ENCODE measurements at regions not wholly inside any gene's neighbourhood (a gene's known extent, or its start where the extent isn't known, plus 50 kb on each side); places are given as distances from the start of the nearest gene placed in this dataset.

GRCh38 chr9:21565155-21565554 is 83.0 kb upstream of the IFNE start:
- DNase-seq = no peak

DNA sequence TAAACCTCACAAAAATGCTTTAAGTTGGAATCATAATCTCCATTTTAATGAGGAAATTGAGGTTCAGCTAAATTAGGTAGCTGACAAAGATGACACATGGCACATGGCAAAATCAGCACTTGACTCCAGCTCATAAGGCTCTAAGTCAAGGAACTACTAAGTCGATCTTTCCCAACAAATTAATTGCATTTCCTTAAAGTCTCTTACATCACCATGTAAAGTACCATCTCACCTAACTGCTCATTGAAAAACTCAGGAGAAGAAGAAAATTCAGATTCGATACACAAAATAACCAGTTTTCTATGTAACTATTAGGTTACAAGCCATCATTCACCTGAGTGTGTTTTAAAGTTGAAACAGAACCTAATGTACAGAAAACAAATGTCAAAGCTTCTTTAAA is 85.8 kb upstream of the IFNE start:
- DNase-seq = no peak

DNA sequence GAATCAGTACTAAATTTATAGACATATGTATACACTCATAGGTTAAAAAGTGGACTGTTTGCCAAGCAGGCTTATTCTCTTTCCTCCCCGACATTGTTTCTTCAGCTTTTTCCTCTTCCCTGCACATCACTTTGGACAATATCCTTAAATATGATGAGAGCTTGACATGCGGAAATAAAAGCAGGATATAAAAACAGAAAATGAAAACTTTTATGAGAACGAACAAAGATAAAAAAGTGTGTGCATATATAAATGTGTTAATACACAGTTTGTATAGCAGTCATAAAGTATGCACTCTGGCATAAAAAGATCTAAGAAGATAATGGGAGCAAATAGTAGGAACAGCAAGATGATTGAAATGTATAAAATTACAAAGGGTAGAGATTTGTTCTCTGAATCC is 86.4 kb upstream of the IFNE start:
- no peak for DNase-seq

GRCh38 chr9:21569721-21570120 is 87.6 kb upstream of the IFNE start:
- DNase-seq = no peak

DNA sequence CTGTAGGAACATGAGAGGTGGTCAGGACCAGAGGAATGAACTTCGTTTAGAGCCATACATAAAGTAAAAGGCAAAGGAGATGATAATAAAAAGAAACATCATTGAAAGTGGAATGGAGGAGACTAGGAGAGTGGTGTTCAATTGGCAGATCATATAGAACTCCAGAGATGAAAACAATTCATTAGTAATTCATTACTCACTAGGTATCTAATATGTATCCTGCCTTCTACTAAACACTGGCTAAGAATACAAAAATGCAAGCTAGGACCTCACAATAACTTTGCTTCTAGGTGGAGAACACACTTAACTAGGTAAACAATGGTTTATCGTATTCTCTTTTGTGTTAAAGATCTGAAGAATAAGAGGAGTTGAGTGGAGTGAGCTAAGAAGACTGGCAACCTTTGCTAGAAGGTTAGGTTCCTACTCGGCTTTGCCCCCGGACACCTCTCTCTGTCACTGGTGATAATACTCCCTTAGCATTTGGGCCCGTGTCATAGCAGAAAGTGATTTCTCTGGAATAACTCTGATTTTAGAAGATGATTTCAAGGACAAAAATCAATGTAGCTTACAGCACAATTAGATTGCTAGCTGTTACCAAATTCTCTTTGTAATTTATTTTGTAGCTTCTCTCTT is 88.6 kb upstream of the IFNE start:
- DNase-seq = no peak

- DNase-seq = no peak
Observed at GRCh38 chr9:21574261-21574660, 92.1 kb upstream of the IFNE start.

DNA sequence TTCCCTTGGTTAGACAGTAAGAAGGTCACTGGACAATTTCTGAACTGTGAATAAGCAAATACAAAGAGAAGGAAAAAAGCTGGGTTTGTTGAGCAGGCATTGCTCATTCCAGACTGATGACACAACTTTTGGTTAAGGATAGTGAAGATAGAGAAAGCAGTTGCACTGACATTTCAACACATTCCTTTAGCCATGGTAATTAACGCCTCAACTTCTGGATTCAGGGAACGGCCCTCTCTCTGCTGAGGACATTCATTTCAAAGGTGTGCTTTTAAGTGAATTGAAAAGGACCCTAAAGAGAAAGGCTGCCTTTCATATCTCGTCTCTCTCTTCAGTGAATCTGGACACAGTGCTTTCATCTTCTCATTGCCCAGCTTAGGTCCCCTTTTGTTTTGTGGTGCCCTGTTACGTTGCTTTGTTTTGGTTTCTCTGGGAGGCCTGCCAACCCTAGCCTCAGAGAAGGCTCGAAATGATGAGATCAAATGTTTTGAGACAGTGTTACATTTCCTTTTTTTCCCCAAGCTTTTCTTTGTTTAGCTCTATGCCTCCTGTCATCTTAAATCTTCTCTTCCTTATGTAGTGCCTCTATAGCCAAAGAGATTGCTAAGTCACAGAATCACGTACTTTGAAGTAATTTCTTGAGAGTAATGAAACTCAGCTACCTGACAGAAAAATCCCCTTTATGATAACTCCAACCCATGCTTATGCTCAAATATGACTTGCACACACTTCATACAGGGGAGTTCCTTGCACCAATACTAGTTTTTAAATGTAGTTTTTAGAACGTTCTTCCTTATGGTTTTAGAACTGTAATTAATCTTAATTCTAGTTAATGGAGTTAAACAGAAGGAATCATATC is 94.4 kb upstream of the IFNE start:
- DNase-seq = no peak

DNA sequence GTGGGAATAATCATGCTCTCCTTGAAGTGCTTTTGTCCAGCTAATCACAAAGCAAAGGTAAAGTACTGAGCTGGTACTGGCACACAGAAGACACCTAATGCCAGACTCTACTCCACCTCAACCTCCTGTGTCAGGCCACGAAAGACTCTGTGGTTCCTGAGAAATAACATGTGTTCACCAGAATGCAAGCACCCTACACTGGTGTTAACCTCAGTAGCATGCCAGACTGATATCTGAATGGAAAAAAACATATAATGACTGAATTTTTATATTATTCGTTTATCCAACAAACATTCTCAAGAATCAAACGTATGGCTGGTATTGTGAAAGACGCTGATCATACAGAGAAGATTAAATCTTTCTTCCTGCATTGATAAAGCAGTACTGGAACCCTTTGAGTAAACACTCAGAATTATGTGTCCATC is 97.1 kb upstream of the IFNE start:
- no peak for DNase-seq

DNA sequence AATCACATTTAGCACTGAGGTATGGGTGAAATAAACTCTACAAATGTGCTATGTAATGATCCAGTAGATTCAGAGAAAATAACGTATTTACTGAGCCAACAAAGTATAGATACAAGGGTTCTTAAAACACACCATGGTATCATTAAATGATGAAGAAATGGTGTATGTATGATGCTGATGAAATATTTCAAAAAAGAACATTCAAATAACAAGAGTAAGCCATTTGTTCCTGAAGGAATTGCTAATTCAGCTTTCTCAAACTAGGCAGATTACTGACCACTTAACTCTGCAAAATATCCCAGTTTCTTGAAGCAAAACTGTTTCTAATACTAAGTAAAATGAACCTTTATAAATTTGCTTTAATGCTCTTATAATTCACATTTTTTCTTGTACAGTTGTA is 97.6 kb upstream of the IFNE start:
- DNase-seq = no peak

DNA sequence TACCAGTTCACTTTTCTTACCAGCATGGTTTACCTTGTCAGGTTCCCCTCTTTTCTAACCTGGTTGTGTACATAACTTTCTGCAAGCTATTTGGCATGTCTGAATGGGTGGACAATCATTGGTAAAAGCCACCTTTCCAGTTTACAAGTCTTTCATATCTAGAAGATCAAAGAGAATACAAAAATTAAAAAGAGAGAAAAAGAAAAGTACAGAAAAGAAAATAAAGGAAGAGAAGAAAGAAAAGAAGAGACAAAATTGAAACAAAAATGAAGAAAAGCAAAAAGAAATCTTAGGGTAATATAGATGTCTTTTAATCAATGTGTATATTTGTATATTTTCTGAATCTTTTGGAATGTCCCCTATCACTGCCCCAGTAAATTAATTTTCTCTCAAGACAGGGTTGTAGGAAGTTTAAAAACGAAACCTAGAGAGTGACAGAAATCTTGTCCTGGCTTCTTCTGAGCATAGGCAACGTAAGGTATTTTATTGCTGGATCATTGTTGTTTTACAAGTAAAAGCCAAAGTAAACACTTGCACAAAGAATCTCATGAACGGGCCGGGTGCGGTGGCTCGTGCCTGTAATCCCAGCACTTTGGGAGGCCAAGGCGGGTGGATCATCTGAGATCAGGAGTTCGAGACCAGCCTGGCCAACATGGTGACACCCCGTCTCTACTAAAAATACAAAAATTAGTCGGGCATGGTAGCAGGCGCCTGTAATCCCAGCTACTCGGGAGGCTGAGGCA is 98.7 kb upstream of the IFNE start:
- DNase-seq = no peak

DNA sequence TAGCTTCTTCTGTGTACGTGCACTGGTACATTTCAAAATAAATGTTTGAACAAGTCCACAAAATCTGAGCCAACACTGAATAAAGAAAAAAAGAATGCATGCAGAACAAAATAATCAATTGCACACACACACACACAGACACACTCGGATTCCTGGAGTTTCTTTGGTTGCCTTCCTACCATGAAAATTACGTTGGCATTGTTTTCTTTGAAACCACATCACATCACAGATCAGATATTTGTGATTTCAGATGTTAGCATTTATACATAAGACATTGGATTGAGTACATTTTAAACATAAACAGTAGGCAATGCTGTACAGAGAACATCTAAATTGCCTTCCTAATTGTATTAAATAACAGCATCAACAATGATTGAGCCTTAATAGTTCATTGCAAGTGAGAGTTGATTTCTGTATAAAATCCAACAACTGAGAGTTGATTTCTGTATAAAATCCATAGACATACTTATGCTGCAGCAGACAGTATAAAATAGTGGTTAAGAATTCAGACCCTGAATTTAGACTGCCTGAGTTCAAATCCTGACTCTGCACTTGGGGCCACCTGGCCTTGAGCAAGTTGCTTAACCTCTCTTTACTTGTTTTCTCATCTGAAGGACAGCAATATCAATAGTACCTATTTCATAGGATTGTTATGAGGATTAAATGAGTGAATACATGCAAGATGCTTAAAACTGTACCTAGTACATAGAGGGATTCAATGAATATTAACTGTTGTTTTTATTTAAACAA is 101.7 kb upstream of the IFNE start:
- no peak for DNase-seq

GRCh38 chr9:21584890-21585289 is 102.8 kb upstream of the IFNE start:
- no peak for DNase-seq

GRCh38 chr9:21585756-21586752 is 103.9 kb upstream of the IFNE start:
- DNase-seq = no peak

DNA sequence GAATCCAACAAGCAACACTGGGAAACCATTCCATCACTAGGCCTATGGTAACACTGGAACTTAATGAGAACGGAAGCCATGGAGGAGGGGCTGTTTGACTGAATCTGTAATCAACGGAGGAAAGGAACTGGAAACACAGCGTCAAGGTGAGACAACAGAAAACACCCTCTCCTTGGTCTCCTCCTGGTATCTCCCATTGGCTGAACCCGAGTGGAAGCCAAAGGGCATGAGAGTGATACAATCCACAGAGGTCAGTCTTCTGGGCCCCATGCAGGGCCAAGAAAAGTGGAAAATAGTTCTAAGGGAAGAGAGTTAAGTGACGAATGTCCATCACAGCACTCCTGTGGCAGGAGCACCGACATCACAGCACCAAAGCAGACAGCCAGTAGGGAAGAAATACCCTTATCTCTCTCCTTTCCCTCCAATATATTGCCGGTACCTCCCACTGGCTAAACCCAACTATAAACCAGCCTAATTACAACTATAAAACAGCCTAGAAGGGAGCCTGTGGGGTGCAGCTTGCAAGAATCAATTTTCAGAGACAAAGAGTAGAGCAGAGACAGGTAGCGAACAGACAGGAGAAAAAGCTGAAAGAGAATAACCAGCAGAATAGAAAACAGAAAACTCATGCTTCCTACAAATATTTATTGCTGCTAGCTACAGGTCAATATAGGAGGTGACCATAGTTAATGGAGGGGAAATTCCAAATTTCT is 107.4 kb upstream of the IFNE start:
- DNase-seq = no peak

DNA sequence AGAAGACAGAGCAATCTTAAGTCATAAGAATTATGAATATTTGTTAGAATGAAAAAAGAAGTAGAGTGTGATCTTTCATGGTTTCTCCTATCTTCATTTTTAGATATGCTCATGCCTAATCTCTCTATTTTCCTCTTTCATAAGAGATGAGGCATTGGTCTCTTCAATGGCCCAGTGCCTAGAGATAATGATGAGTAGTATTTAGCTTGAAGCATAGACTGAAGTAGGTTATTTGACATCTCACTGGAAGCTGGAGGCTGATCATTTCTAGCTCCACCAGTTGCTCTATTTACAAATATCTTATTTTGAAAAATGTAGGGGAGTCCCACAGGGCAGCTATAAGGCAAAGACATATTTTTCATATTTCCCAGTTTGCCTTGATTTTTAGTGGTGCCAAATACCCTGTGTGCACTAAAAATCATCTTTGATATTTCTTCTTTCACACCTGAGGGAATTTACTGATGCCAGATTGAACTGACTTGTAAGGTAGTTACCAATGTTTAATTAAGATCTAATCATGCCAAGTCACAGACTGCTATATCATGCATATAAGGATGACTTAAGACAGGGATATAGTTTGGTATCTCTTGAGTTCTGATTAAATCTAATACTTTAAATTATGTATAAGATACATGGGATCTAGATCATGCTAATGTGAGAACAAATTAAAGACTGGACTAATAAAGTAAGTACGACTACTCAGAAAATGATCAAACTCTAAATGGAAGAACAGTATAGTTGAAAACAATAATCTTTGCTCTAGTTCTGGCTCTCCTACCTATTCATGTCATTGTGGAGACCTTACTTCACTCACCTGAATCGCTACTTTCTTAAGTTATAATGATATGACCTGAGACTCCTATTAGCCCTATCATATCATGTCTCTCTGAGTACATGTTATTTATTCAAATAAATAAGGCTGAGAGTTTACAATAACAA is 108.2 kb upstream of the IFNE start:
- DNase-seq = no peak

- no peak for DNase-seq
Observed at GRCh38 chr9:21591221-21592062, 109.3 kb upstream of the IFNE start.

DNA sequence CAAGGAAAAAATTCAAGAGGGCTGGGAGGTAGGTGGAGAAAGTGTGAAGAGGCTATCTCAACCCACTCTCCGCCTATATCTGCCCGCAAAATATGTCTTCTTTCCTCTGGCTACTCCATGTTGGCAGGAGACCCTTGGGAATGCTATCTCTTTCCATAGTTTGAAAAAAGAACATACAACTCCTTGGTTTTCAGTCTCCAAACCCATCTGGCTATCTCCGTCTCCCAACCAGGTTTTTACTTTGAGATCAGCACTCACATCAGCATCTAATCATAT is 109.9 kb upstream of the IFNE start:
- DNase-seq = no peak

DNA sequence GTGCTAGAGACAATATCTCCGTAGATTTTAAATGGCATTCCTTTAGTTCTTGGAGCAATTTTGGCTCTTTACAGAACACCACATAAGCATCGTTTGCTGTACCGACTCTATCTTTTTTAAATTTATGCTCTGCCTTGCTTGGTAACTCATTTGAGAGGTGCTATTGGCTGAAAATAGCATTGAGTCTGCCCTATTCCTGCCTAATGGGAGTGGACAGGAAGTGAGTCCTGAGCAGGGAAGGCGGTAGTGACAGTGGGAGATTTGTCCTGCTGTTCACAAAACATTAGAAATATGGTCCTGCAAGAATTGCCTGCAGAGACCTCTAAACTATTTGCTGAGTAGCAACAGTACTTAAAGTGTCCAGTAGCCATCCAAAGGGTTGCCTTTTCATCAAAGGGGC is 115.2 kb upstream of the IFNE start:
- no peak for DNase-seq

DNA sequence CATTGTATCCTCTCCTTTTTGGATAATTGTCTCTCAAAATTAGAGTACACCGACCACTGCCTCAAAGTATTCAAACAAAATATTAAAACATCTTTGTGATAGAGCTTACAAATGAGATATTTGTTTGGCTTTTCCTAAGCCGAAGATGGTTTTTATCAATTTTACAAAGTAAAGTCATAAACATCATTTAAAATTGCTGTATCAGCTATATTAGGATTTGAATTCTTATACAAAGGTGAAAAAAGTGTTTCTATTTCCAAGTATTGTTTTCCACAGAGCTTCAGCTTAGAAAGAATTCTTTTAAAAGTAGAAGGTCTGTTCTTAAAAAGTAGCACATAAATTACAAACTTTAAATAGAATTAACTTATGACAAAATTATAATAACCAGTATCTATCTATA is 116.6 kb upstream of the IFNE start:
- DNase-seq = no peak
